WI38 (cell line): ENCODE measurements at regions not wholly inside any gene's neighbourhood (a gene's known extent, or its start where the extent isn't known, plus 50 kb on each side); places are given as distances from the start of the nearest gene placed in this dataset.

ENCODE experiments used
- H3K4me3 ChIP-seq: 2 replicates; pipeline ENCODE4 v1.5.1; 2011; ENCODE audit warnings: low read depth, mild to moderate bottlenecking, control low read depth, low read length
- TF ChIP-seq, protein P1 (sequence below): IDR thresholded peaks from 2 replicates; pipeline ENCODE4 v1.5.1; 2012; ENCODE audit warnings: low read depth, mild to moderate bottlenecking, control low read depth, low read length

DNA sequence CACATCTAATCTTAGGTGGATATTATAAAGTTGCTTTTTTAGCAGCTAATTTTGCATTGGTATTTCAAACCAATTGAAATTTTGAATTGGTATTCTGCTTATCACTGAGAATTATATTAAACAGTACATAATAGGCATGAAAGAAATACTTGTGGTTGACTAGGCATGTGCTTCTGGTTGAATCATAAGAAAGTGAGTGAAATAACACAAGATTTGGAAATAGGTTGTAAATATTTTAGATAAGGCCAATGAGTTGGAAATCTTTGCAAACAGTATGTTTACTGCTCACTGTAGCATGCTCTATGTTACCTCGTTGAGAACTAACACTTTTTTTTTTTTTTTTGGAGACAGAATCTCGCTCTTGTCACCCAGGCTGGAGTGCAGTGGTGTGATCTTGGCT, 66.8 kb upstream of the RFC3 start:
- TF ChIP-seq, protein P1, sequence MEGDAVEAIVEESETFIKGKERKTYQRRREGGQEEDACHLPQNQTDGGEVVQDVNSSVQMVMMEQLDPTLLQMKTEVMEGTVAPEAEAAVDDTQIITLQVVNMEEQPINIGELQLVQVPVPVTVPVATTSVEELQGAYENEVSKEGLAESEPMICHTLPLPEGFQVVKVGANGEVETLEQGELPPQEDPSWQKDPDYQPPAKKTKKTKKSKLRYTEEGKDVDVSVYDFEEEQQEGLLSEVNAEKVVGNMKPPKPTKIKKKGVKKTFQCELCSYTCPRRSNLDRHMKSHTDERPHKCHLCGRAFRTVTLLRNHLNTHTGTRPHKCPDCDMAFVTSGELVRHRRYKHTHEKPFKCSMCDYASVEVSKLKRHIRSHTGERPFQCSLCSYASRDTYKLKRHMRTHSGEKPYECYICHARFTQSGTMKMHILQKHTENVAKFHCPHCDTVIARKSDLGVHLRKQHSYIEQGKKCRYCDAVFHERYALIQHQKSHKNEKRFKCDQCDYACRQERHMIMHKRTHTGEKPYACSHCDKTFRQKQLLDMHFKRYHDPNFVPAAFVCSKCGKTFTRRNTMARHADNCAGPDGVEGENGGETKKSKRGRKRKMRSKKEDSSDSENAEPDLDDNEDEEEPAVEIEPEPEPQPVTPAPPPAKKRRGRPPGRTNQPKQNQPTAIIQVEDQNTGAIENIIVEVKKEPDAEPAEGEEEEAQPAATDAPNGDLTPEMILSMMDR = no peak
- no peak overlapping the region for H3K4me3 ChIP-seq

DNA sequence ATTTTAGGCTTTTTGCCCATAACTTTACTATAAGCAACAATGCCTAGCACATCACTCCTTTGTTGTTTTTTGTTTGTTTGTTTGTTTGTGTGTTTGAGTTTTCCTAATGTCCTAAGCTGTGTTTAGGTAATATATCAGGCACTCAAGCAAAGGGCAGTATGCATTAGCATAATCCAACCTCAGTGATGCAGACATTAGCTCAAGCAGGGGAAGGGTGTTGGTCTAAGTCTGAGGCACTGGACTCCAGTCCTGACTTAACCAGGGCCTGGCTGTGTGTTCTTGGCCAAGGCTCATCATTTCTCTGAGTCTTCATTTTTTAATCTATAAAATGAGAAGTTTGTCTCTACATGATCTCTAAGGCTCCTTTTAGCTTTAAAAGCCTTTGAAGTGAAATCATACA, 65.9 kb upstream of the RFC3 start:
- TF ChIP-seq, protein P1 = no peak

DNA sequence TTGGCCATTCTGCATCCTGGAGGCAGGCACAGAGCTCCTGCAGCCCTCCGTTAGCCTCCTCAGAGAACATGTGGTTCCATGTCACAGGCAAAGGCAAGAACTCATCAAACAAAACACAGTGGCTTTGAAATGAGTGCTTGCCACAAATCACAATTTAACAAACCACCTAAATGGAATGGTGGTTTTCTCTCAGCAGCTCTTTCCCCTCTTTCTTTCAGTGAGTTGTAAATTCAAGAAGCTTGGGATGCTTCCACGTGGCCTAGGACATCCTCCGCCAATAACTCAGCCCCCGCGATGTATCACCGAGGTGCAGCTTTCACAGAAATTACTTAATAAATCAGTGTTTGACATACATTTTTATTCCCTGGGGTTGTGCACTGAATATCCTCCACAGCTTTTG, 65.4 kb upstream of the RFC3 start:
- TF ChIP-seq, protein P1 = no peak

More for the DNA sequence above, 65.9 kb upstream of the RFC3 start:
- no peak overlapping the region for H3K4me3 ChIP-seq

DNA sequence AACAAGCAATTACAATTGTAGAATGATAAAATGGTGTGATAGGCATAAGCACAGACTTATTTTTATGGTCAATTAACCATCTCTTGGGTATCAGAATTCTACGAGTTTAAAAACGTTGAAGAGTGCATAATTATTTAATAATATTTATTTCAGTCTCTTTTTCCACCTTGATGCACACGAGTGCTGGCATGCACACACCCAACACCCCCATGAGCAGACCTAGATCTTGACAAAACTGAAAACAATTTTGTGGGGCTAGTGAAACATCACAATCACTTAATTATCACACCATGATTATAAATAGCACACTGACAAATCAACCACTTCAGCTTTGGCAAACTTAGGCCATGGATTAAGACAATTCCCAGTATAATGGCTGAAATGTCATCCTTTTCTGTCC, 61.0 kb upstream of the RFC3 start:
- TF ChIP-seq, protein P1 = no peak
- H3K4me3 ChIP-seq = no peak overlapping the region

More for the DNA sequence above, 65.4 kb upstream of the RFC3 start:
- no peak overlapping the region for H3K4me3 ChIP-seq

DNA sequence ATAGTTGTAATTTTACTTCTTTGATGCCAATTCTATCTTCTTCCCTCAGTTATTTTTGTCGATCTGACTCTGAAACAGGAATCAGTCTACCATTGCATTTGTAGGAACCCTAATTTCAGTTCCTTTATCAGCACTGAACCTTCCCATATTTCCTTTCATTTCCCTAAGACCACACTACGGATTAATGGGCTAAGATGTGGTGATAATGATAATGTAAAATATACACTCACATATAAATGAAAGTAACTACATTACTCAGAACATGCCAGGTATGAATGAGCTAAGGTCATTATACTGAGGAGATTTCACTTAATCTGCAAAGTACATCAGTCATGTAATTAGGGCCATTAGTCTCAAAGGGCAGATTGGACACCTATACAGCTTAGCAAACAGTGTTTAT, 60.2 kb upstream of the RFC3 start:
- TF ChIP-seq, protein P1 = no peak
- H3K4me3 ChIP-seq = no peak overlapping the region

DNA sequence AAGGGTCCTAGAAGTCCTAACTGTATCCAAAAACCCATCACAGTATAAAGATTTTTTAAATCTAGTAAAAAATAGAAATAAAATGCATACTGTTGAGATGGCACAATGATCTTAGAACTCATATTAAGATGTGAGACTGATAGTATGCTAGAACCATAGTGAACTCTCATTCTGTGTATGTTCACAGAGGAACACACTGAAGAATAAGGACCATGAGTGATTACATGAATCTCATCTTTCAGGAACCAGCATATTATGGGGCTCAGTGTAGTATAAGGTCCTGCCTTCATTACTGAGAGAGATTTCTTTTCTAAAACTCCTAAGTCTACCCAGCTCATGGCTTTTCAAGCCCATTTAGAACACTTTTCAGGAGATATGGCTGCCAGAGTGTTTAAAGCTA, 59.8 kb upstream of the RFC3 start:
- TF ChIP-seq, protein P1 = no peak
- H3K4me3 ChIP-seq = no peak overlapping the region

DNA sequence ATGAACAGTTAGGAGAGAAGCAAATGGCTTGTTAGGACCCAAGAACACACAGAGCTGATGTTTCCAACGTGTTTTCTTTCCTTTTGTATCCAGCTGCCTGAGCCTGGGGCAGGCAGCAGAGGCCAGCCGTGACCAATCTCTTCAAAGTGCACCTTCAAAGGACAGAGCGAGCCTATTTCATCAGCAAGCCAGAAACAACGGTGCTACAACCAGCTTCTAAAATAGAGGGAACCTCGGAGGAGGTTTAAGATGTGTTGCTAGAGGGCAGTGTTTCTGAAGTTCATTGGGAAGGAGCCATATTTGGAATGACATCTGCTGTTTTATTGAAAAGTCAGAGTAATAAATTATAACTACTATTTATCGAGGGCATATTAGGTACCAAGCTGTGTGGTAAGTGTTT, 56.2 kb upstream of the RFC3 start:
- TF ChIP-seq, protein P1 = no peak
- H3K4me3 ChIP-seq = no peak overlapping the region
